ENCODE measurements at regions not wholly inside any gene's neighbourhood (a gene's known extent, or its start where the extent isn't known, plus 50 kb on each side); places are given as distances from the start of the nearest gene placed in this dataset.

- DNase-seq (ENCODE audit: low spot score) = no peak
These were observed 61.6 kb upstream of the COL13A1 start for GRCh38 chr10:69740126-69740525.

DNA sequence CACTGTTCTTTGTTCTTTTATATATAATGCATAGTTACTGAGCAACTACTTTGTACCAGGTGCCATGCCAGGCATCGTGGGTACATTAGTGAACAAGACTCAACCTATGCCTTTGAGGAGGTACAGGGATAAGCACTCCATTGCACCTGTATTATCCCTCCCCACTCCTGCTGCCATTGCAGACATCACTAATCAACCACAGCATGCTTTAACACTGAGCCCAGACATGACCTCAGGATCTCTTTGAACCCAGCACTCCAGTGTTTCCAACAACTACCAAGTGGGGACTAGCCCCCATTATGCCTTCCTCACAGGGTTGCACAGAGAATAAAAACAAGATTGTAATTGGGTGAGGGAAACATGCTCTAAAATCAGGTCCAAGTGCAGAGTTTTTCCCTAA, 60.5 kb upstream of the COL13A1 start:
- DNase-seq (ENCODE audit: low spot score) = no peak

- no peak for DNase-seq (ENCODE audit: low spot score)
These were observed 59.9 kb upstream of the COL13A1 start for GRCh38 chr10:69741671-69742355.

DNA sequence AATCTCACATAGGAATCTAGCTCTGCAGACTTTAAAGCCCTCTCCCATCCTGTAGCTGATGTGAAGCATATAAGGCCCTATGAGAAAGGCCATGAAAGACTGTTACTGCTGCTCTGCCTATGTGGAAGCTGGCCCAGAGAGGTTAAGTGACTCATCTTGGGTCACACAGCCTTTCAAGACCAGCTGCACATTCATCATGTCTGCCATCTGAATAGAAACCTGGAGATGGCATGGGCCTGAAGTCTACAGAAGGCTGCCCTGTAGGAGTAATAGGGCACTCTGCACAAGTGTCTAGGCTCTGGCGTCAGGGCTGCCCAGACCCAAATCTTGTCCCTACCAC, 59.4 kb upstream of the COL13A1 start:
- DNase-seq (ENCODE audit: low spot score) = no peak

GRCh38 chr10:69742928-69743602, 58.6 kb upstream of the COL13A1 start:
- peak; percentile 40 for DNase-seq (ENCODE audit: low spot score)

DNA sequence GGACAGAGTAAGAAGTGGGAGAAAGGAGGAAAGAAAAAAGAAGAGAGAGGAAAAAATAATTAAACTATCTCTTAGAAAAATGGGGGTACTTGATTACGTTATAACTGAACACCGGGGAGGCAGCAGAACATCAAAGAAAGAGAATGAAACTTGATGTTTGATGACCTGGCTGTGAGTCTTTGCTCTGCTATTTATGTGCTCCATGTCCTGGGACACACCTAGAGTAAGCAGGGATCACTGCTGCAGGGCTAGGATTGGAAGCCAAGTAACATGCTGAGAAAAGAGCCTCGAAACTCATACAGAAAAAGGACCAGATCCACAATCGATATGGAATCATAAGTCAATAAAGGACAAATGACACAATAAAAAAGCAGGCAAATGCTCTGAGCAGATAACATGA, 56.7 kb upstream of the COL13A1 start:
- DNase-seq (ENCODE audit: low spot score) = no peak

DNA sequence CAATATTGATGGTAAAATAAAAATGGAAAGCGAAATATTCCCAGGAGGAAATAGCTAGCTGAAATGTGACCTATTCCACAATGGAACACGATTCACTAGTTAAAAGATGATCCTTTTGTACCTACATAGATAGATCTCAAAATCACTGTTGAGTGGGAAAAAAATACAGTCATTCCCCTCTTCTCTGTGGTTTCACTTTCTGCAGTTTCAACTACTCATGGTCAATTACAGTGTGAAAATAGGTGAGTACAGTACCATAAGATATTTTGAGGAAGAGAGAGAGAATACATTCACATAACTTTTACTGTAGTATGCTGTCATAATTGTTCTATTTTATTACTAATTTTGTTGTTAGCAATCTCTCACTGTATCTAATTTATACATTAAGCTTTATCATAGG, 56.0 kb upstream of the COL13A1 start:
- DNase-seq (ENCODE audit: low spot score) = no peak

DNA sequence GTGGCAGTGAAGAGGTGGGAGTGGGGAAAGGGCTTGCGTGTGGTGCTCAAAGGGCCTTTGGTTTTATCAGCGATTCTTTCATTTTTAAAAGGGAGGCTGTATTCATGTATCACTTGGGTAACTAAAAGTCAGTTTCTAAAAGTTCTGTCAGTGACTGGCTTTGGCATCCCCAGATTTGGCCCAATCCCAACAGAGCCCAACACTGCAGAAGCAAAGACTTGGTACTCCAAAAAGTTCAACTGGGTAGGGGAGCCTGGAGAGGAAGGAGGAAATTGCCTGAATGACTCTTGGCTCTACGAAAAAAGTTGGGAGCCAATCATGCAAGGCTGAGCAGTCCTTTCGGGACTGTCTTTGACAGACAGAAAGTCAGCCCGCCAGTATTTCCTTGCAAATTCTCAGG, 54.5 kb upstream of the COL13A1 start:
- no peak for DNase-seq (ENCODE audit: low spot score)

- DNase-seq (ENCODE audit: low spot score) = peak; percentile 46
These were observed 53.1 kb upstream of the COL13A1 start for GRCh38 chr10:69748621-69749020.

DNA sequence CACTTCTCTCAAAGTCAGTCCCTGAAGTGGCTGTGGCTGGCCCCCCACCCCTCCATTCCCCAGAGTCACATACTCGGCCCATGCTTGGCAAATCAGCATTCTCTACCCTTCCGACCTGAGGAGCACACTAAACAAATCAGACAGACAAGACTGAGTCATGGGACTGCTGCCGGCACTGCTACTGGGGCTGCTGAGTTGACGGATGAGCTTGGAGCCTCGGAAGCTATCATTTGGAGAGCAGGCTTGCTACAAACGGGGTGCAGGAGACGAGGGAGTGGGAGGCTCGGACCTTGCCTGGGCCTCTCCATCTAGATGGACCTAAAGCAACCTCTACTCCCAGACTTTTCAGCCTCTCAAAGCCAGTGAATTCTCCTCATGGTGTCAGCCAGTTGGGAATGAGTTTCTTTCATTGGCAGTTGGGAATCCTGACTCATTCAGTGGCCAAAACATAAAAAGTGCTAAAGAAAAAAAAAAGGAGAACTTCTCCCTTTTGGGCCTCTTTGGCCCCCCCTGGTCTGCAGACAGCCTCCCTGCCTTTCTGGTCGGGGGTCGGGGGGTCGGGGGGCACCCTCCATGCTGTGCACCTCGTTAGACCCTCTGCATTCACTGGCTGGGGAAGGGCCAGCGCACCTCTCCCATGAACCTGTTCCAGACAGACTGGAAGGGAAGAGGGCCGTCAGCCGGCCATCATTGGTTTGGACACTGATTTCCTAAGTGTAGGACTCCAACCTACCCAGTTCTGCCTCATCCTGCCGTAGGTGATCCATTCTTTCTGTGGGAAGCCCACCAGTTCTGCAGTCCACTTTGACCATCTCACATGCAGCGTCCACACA, 52.3 kb upstream of the COL13A1 start:
- DNase-seq (ENCODE audit: low spot score) = peak; percentile 57

DNA sequence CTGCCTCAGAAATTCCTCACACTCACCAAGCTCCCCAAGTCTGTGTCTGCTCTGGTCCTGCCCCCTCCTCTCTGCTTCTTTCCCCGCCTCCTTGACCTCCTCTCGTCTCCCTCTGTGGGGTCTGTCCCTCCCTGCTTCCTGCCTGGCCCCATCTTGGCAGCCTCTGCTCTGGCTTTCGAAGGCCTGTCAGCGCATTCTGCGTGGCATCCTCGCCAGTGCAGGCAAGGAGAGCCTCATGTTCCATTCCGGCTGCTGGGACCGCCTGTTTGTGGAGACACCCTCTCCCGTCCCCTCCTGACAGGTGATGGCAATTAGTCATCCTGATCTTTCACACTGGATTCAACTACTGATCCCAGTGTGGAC, 51.7 kb upstream of the COL13A1 start:
- no peak for DNase-seq (ENCODE audit: low spot score)

DNA sequence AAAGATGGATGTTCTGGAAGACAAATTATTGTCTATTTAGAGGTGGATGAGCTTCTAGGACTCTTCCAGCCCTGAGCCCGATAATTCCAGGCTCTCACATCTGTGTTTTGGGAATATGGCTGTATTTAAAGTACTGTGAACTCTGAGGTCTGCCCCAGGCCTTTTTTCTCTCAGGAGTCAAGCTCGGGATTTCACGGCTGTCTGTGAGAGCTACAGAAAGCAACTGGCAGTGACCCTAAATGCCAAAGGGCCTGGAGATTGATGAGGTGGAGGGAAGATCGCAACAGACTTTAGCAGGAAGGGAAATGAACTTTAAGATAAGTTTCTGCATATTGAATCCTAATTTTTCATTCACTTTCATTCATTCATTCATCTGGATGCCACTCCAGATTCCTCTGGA, 51.0 kb upstream of the COL13A1 start:
- DNase-seq (ENCODE audit: low spot score) = no peak

DNA sequence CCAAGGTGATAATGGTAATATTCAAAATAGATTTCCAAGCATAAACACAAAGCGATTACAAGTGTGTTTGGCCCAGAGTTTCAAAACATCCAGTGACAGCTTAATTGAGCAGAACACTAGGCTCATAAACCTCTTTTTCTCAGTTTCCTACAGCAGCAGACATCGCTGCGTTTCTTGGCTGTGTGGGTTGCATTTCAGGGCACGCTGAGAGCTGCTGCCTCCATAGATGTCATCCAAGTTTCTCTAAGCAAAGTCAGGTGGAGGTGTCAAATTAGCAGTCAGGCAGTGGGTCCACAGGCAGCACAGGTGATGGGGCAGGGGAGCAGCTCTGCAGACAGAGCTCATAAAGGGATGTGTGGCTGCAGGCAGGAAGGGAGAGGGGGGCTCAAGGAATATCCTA, 50.5 kb upstream of the COL13A1 start:
- no peak for DNase-seq (ENCODE audit: low spot score)
